T follicular helper cell (primary cell): ENCODE measurements at regions not wholly inside any gene's neighbourhood (a gene's known extent, or its start where the extent isn't known, plus 50 kb on each side); places are given as distances from the start of the nearest gene placed in this dataset.
"Not testable (repeated sequence)": the region's sequence is repeated elsewhere in the genome, so short reads cannot be mapped to it uniquely, and the experiment has no call there.

Source experiments
- DNase-seq: peaks from one replicate; pipeline ENCODE4 v3.0.0-alpha.2; 2020; ENCODE audit warnings: low read depth

DNA sequence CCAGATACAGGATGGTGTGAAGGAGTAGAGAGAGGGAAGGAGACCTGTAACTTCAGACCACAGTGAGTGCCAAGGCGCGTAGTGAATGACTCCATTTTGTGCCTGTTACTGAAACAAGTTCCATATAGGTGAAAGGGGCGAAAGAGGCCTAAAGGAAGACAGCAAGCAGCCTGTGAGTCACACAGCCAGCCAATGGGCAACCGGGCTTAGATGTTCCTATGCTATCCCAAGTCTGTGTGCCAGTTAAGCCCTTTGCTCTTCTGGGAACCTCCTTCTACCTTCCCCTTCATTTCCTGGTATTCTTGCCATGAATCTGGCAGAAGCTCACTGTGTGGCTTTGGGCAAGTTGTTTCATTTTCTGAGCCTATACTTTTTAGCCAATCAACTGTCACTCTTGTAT, 161.8 kb upstream of the LDB2 start:
- no peak for DNase-seq

DNA sequence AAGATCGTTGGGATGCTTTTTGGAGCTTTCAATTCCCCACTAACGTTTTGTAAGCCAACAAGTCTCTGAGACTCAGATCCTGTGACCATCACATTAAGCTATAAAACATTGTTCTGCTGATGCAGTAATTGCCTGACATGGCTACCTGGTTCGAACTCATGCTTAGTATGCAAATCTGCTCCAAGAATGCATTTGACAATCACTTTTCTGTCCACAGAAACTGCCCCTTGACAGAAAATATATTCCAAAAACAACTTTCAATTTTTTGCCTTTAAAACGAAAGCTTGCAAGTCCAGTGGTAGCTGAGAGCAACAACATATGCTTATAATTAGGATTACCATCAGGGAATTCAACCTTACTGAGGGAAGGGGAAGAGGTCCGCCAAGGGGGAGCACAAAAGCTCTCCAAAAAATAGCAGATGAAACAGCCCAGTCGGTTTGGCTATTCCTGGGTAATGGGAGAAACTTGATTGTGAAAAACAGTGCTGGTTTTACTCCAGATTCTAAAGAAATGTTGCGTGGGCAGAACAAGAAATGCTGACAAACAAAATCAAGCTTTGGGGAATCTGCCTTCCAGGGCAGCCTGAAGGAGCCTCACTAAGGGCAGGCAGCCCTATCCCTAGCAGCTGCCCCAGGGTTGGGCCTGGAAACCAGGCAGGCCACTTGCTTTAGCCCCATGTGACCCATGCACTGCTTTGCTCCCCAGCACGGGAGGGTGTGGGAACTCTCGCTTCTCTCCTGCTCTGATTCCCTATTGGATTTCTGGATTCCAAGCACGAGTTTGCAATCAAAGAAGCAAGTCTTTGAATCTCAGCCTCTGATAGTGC, 160.7 kb upstream of the LDB2 start:
- no peak for DNase-seq

DNA sequence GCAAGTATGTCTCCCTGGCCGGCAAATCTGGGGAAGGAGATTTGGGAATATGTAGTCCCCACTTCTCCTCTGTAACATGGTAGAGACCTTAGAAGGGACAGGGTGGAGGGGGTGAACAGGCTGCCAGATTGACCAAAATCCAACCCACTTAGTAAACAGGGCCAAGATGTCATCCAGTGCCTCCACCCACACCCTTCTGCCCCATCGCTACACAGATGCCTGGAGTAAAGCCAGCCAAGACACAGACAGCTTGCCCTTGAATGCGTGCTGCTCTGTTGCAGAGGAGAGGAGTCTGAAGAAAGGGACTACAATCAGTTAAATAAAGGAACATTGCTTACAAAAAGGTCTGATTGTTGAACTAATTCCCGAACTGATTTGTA, 160.1 kb upstream of the LDB2 start:
- DNase-seq, result no peak

DNA sequence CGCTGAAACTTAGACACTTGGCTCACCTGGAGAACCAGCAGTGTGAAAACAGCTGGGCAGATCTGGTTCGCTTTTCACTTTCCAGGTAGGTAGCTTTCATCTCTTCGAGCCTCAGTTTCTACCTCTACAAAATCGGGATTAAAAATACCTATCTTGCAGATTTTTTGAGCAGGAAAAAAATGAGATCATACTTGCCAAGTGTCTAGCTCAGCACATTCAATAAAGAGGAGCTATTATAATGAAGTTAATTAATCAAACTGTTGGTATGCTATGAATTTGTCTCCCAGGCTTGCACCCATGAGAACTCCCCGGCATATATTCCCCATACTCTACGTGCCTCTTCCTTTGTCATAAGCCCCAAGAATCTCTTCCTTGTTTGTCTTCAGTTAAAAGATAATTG, 158.6 kb upstream of the LDB2 start:
- no peak for DNase-seq

DNA sequence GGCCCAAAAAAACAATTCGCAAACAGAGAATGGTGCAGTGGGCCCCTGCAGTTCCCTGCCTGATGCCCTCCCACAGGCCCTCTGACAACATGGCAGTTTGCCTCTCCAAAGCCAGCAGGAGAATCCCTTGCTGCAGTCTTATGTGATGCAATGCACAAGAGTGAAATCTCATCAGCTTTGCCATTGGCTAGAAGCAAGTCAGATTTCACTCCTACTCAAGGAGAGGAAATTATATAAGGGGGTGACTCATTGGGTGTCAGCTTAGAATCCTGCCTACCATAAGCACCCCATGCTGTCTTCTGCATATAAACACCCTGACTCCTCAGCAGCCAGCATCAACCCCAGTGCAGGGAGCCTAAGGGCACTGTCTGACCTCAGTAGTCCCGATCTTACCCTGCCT, 157.3 kb upstream of the LDB2 start:
- no peak for DNase-seq

DNA sequence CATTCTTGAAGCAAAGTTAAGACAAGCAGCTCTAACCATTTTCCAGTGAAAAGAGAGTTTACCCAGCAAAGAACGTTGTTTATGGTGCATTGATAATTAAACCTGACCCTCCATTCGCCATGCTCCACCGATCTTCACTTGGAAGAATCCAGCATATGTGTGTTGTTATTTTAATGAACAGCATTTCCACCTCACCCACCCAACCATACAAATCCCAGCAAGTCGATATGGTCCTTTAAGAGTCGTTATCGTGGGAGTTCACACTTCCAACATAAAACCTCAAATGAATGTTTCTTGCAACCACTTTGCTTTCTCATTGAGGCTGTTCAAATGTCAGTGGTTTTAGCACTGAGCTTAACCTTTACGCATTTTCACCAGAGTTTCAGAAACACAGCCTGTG, 147.4 kb upstream of the LDB2 start:
- DNase-seq, result no peak

DNA sequence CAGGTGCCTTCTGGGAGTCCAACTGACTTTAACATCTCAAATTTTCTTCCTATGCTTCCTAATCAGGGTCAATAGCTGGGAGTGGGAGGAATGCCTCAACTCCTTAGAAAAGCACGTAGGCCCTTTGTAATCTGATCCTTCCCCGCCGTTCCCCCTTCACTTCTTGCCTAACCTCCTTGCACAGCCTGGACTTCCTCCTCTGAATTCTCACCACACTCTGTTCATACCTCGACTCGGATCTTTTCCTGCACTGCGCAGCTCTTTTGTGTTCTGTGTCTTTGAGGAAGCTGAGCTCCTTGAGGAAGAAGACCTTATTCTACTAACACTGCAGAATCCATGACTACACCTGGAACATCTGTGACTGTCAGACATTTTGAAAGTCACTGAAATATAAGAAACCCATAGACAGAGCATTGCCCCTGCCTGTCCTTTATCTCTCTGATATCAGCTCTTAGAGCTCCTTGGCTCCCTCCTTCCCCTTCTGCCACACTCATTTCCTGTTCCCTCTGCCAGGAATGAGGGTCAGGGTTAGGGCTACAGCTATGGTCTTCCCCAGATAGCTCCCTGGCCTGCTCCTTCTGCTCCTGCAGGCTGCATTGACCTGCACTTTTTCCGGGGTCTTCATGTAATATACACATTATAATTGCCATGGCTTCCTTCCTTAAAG, 140.2 kb upstream of the LDB2 start:
- DNase-seq, result no peak

DNA sequence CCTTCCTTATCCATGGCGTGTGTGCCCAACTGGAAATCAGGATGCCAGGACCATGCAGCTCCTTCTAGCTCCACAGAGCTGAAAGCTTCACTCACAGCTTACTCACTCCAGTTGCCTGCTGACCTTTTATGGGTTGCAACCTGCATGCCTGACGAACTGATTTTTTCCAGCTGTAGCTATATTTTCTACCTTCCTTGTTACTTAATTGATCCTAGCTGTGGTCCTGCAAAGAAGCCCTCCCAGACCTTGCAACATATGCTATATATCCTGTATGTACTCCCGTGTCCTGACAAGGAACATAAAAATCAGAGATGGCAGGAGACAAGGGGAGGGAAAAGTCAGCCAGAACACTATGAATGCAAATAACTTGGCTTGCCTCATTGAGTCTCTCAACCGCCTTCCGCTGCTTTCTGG, 135.3 kb upstream of the LDB2 start:
- DNase-seq, result no peak

DNA sequence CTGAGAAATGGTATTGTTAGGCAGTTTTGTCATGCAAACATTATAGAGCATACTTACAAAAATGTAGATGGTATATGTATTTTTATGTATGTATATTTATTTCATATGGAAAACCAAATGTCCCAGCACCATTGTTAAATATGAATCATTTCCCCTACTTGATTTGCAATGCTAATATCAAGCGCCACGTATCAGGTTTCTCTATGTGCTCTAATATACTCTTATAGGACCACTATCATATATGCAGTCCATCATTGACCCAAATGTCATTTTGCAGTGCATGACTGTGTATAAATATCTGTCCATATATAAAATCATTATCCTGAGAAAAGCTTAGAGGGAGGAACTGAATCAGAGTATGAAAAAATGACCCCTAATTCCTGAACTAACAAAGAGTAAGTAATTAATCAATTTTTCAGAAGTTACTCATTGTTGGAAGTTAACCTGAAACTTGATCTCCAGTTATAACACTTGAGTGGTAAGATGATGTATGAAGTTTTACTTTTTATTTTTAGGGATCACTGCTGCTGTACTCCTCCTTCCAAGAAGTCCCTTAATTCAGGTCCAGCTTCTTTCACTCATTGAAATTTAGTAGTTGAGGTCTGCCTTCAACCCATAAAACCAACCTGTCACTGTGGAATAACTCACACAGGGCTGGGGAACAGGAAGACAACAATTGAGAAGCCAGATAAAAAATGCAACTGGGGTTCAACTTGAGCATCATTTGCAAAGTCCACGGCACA, 134.8 kb upstream of the LDB2 start:
- no peak for DNase-seq

DNA sequence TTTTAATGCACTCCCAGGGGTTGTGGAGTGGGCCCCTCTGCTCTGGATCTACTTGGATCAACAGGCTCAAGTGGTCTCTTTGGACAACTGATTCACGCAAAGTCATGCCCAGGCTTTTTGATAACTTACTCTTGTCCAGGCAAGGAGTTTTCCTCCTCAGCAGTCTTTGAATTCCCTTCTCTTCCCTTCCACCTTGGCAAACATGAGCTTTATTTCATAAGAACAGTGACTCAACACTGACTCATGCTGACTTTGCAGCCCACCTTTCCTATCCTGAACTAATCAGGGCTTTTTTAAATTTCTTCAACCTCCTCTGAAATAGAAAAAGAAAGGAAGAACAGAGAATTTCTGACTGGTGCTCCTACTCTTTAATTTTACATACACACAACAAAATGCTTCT, 132.1 kb upstream of the LDB2 start:
- DNase-seq, result no peak

DNA sequence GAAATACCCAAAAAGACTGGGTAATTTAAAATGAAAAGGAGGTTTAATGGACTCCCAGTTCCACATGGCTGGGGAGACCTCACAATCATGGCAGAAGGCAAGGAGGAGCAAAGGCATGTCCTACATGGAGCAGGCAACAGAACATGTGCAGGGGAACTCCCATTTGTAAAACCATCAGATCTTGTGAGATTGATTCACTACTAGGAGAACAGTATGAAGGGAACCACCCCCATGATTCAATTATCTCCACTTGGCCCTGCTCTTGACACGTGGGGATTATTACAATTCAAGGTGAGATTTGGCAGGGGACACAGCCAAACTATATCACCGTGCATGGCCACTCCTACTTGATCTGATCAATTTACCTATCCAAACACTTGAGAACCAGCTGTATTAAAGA, 131.5 kb upstream of the LDB2 start:
- DNase-seq, result no peak

DNA sequence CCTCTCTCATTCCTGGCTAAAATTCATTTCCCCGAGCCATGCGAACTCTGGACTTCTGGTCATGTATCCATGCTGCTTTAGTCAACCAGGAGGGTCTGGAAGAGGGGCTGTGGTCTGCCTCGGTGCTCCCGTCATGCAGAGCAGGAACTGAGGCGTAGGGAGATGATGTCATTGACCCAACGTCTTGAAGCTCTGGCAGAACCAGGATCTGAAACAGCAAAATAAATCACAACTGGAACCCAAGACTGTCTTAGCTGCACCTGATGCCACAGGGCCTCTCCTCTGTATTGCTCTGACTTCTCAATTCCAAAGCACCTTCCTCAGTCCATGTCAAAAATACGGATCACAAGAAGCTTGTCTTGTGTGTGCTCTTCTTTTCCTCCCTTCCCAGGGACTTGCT, 131.0 kb upstream of the LDB2 start:
- no peak for DNase-seq

DNA sequence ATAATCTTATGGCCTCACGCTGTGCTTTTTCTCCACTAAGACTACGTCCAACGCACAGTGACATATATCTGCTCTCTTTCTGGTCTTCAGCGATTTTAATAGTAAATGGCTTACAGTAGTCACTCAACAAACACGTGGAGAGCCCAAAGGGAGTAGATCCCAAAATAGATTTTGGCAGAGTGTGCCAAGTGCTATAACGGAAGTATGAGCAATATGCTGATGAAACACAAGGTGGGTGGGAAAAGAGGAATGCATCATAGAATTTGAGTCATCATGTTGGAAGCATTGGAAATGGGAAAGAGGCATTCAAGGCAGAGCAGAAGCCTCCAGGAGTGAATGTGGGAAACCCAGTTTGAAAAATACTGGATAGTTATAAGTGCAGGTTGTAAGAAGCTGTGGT, 129.1 kb upstream of the LDB2 start:
- DNase-seq, result no peak

DNA sequence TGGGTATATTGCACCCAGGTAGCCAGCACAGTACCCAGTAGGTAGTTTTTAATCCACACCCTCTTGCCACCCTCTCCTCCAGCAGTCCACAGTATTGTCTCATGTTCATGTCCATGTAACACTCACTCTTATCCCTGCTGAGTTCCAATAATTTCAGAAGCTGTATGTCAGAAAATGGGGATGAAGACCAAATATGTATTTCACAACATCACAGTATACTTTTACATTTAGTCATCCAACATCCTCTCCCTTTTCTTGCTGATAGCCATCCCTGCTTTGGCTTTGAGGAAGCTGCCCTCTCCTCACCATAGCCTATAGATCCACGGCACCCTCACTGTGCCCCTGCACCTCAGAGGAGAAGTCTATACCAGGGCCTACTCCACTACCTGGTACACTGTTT, 126.0 kb upstream of the LDB2 start:
- no peak for DNase-seq

DNA sequence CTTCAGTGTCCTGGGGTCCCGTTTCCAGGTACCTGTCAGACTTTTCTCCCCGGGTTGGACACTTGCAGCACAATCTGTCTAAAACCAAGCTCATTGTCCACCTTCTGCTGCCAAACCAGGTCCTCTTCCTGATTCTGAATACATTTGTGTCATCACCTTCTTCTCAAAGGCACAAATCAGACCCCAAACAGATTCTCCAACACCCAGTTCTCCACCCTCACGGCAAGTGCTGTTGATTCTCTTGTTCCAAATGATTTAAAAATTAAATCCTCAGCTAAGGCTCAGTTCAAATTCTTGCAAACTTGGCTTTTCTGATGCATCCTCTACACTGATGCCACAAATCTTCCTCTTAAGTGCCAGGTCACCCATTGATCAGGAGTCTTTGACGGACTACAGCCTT, 122.5 kb upstream of the LDB2 start:
- no peak for DNase-seq

DNA sequence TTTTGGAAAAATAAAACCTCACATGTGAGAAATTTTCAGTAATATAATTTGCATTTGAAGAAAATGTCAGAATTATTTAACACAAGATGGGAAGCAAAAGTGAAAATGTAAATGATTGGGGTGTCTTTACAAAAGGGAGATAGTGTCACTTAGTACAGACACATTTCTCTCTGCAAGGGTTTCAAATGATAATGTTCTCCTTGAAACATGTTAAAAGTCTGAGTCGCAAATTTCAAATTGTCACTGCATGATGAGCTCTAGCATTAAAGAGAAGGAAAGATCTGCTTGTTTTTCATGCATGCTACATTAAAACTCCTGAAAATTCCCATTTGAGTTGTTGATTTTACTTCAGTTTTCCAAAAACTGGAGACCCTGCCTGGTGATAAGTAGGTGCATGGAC, 122.0 kb upstream of the LDB2 start:
- DNase-seq, result no peak

DNA sequence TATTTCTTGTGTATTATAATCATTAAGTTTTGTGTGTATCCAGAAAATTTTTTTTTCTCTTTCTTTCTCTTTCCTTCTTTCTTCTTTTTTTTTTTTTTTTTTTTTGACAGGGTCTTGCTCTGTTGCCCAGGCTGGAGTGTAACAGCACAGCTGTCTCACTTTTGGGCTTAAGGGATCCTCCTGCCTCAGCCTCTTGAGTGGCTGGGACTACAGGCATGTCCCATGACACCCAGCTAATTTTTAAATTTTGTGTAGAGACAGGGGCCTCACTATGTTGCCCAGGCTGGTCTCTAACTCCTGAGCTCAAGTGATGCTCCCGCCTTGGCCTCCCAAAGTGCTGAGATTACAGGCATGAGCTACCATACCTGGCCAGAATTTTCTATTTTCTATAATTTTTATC, 120.2 kb upstream of the LDB2 start:
- not testable (repeated sequence) for DNase-seq

DNA sequence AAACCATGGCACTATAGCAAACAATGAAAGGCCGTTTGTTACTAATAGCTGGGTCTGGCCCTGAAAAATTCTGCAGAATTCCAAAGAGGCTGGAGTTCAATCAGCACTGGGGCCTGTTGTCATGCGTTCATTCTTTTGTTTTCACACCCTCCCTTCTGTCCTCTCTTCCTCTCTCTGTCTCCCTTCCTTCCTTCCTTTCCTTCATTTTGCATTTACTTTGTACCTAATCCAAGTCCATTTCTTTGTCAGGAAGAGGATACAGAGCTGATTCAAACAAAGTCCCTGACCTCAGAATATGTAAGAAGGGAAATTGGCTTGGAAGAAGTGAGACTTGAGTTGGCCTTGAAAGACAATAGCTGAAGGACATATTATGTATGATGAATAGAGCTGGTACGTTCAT, 119.6 kb upstream of the LDB2 start:
- no peak for DNase-seq

DNA sequence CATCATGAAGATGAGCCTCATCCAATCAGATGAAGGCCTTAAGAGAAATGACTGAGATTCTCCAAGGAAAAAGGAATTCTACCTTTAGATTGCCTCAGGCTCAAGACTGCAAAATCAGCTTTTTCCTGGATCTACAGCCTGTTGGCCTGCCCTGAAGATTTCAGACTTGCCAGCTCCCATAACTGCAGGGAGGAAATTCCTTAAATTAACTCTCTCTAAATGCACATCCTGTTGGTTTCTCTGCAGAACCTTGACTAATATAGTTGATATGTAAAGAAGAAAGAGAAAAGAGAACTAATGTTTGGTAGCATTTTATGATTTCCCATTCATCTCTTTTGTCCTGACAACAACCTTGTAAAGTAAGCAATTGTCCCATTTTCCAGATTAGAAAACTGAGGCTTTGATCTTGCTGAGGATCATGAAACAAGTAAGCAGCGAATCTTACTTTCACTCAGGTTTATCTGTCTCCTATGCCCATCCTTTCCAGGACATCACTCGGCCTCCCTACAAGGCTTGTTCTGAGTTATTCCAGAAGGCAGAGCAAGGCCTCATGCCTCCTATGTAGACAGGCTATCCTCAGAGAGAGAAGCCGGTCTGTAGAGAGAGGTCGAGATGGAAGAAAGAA, 115.0 kb upstream of the LDB2 start:
- DNase-seq, result no peak

DNA sequence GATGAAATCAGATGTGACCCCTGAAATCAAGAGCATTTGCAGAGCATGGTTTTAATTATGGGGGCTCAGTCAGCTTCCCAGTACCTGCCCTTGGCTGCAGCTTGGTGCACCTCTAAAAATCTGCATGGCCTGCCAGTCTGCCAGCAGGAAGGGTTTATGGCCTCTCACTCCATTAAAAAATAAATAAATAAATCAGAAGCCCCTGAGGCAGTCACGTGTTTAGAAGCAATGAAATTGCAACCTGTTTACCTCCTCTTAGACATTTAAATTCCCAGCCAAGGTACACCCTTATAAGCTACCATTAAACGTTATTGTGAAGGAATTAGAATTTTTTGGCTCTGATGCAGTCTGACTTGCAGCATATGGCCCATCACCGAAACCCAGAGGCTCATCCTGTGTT, 114.0 kb upstream of the LDB2 start:
- DNase-seq, result no peak

DNA sequence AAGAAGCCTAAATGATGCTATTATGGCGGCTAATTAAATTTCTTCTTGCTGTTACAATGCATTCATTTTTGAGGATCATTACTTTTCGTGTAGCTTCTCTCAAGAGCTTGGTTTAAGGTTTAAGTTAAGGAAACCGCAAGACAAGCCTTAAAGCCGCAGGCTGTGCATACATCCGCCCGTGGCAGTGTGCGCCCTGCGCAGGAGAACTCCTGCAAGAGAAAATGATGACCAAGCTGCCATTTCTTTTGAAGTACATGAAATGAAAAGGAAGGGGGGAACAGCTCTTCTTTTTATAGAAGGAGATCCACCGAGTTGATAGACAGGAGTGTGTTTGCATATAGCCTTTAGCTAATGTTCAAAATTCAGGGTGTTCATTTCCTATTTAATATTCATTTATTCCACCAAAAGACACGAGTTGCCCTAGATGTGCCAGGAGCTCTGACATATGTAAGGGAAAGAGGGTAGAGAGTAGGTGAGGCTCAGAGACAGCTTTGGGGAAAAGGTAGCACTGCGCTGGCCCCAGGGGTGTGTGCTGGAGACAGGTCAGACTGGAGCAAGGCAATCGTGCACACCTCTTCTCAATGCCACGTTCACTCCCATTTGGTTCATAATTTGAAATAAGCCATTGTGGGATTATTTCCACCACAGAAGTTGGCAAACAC, 112.1 kb upstream of the LDB2 start:
- no peak for DNase-seq

DNA sequence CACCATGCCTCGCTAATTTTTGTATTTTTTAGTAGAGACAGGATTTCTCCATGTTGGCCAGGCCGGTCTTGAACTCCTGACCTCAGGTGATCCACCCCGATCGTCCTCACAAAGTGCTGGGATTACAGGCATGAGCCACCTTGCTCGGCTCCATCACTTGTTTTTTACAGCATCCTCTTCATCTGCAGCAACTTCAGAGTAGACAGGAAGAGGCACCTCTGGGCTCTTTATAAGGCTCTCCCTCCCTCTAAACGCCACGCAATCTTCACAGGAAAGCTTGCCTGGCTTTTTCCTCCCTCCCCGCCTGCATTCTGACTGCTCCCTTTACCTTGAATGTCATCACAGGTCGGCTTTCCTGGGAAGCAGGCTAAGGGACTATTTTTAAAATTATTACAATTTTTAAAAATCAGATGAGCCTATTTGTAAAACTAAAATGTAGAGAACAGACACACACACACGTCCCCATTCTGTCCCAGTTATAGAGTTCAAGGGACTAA, 111.5 kb upstream of the LDB2 start:
- no peak for DNase-seq
